HG03025 (cell line): ENCODE measurements at regions not wholly inside any gene's neighbourhood (a gene's known extent, or its start where the extent isn't known, plus 50 kb on each side); places are given as distances from the start of the nearest gene placed in this dataset.
"Not testable (repeated sequence)": the region's sequence is repeated elsewhere in the genome, so short reads cannot be mapped to it uniquely, and the experiment has no call there.

ENCODE experiments used
- ATAC-seq: cut with Tn5 transposase; IDR thresholded peaks from one replicate; pipeline ENCODE4 v1.9.1; 2021; ENCODE audit warnings: mild to moderate bottlenecking, moderate library complexity; ENCODE audit not compliant: unreplicated experiment, low FRiP score

GRCh38 chr5:75856056-75856455 is 138.8 kb upstream of the POC5 start:
- no peak for ATAC-seq

- ATAC-seq, result peak; percentile 21
Measured at GRCh38 chr5:75848077-75848476, 130.8 kb upstream of the POC5 start.

GRCh38 chr5:75847561-75848021 is 130.4 kb upstream of the POC5 start:
- peak; percentile 96 for ATAC-seq

GRCh38 chr5:75844301-75844700 is 127.1 kb upstream of the POC5 start:
- ATAC-seq, result no peak

- no peak for ATAC-seq
Measured at GRCh38 chr5:75843319-75843718, 126.1 kb upstream of the POC5 start.

GRCh38 chr5:75839547-75839946 is 122.3 kb upstream of the POC5 start:
- no peak for ATAC-seq

- ATAC-seq, result no peak
Measured at GRCh38 chr5:75837258-75837841, 120.1 kb upstream of the POC5 start.

GRCh38 chr5:75831561-75831960 is 114.3 kb upstream of the POC5 start:
- ATAC-seq, result no peak

GRCh38 chr5:75828029-75828428 is 110.8 kb upstream of the POC5 start:
- no peak for ATAC-seq

GRCh38 chr5:75824323-75824722 is 107.1 kb upstream of the POC5 start:
- no peak for ATAC-seq

GRCh38 chr5:75823811-75824210 is 106.6 kb upstream of the POC5 start:
- ATAC-seq, result no peak

- ATAC-seq, result no peak
Measured at GRCh38 chr5:75818661-75819060, 101.4 kb upstream of the POC5 start.

GRCh38 chr5:75799695-75800094 is 82.5 kb upstream of the POC5 start:
- ATAC-seq, result not testable (repeated sequence)

GRCh38 chr5:75769338-75769737 is 52.1 kb upstream of the POC5 start:
- ATAC-seq, result not testable (repeated sequence)
